GM19328 (cell line): ENCODE measurements at regions not wholly inside any gene's neighbourhood (a gene's known extent, or its start where the extent isn't known, plus 50 kb on each side); places are given as distances from the start of the nearest gene placed in this dataset.

ENCODE experiments used
- ATAC-seq: cut with Tn5 transposase; IDR thresholded peaks from one replicate; pipeline ENCODE4 v1.9.1; 2021; ENCODE audit warnings: mild to moderate bottlenecking, moderate library complexity; ENCODE audit not compliant: unreplicated experiment

DNA sequence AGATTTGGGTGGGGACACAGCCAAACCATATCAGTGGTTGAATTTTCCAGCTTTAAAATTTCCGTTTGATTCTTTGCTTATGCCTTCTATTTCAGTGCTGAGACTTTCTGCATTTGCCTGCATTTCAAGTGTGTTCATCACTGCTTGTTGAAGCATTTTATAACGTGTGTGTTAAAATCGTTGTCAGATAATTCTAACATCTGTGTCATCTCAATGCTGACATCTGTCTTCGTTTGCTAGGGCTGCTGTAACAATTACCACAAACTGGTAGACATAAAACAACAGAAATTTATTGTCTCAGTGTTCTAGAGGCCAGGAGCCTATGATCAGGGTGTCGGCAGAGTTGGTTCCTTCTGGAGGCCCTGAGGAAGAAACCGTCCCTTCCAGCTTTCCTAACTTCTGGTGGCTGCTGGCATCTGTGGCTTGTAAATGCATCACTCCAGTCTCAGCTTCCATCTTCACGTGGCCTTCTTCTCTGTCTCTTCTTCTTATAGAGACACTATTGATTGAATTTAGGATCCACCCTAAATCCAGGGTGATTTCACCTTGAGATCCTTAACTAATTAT is 71.1 kb upstream of the SDK1 start:
- ATAC-seq = no peak

- ATAC-seq = no peak
Observed at GRCh38 chr7:3230908-3231307, 70.1 kb upstream of the SDK1 start.

DNA sequence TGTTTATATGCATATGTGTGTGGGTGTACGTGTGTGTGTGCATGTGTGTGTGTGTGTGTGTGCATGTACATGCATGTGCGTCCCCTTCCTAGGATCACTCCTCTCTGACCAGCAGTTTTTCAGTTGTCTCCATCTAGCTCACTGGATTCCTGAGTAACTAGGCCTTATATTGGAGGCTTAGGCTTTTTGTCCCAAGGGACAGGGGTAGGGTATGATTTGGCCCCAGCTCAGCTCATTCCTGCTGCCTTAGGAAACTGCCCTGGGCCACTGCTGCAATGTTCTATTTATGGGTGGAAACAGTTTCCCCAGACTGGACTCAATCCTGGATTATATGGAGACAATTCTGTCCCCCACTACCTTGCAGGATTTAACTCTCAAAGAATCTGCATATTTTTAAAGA is 68.8 kb upstream of the SDK1 start:
- ATAC-seq = no peak

GRCh38 chr7:3233301-3233700 is 67.8 kb upstream of the SDK1 start:
- ATAC-seq = no peak

DNA sequence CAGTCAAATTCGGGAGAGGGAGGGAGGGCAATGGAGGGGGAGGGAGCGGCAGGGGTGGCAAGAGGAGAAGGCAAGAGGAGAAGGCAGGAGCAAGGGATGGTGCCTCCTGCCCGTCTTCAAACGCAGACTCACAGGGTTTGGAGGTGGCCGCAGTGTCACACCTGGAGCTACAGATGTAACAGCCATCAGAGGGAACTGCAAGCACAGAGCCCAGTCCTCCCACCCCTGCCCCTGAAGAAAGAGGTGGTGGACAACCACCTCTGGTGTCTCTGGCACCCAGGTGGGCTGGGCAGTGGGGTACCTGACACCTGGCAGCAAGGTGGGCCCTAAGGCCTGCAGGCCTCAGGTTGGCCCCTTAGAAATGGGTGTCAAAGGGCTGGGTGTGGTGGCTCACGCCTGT is 67.0 kb upstream of the SDK1 start:
- ATAC-seq = no peak

DNA sequence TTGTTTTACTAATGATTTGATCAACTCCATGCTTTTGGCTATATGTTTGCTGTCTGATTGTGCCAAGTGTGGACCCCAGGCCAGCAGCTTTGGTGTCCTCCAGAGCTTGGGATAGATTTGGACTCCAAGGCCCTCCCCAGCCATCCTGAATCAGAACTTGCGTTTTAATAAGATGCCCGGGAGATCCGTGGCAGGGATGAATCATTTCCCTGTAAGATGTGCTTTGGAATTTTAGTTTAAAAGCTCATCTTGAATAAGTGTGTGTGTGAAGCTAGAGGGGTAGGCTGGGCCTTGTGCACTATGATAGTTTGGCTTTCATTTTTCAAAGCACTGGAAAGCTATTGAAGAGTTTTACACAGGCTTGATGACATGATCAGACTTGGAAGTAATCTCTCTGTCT is 66.2 kb upstream of the SDK1 start:
- ATAC-seq = no peak

GRCh38 chr7:3235322-3235721 is 65.7 kb upstream of the SDK1 start:
- ATAC-seq = no peak

DNA sequence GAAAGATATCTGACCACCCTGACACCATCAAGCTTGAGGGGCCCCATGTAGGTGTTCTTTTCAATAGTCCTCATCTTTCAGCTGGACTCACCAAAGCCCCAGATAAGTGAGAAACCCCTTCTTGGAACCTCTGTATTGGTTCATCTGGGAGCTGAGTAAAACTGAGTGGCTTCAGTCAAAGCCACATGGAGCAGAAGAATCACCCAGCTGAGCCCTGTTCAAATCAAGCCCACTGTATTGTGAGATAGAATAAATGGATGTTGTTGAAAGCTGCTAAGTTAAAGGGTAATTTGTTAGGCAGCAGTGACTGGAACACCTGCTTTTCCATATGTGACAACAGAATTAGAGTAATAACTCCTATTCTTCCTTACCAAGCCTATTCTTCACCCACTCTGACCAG is 64.8 kb upstream of the SDK1 start:
- no peak for ATAC-seq

- ATAC-seq = no peak
Observed at GRCh38 chr7:3238525-3239210, 62.4 kb upstream of the SDK1 start.

GRCh38 chr7:3239291-3239691 is 61.8 kb upstream of the SDK1 start:
- no peak for ATAC-seq

DNA sequence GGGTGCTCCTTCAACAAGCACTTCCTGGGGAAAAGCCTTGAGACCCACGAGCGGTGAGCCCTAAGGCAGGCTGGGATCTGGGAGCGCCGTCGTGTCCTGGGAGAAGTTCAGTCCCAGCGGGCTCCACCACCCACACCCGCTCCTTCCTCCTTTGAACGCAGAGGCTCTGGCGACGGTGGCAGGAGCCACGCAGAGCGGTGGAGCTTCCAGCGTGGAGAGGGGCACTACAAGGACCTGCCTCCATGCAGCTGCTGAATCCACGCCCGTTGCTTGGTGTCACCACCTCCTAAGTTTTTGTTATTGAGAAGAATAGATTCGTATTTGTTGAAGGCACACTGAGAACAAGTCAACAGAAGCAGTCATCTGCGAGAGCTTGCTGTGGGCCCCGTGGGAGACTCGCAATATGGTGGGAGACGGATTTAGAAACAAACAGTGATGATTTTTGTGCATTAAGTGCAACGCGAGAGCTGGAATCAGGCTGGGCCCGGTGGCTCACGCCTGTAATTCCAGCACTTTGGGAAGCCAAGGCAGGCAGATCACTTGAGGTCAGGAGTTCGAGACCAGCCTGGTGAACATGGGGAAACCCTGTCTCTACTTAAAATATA is 60.1 kb upstream of the SDK1 start:
- ATAC-seq = no peak

DNA sequence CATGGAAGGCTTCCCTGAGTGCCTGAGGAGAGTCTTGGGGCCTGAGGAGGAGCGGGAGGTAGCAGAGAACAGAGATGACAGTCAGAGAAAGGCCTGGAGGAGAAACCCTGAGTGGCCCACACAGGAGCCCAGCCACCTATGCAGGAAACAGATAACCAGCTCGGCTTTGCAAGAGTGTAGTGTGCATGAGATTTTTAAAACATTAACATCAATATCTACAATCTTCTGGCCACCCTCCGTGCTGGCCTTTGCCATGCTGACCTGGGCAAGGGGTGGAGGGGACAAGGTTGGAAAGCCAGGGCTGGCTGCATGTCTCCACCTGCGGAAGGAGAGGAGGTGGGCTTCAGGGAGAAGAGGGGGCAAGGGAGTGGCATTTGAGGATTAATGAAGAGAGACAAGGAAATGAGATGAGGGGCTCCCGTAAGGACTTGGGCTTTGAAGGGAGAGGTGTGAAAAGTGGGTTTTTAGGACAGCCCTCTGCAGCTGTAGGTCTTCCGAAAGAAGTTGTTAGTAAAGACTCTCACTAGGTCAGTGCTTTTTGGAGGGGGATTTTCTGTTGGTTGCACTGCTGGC is 59.3 kb upstream of the SDK1 start:
- no peak for ATAC-seq

GRCh38 chr7:3242398-3242972 is 58.6 kb upstream of the SDK1 start:
- ATAC-seq = no peak

- ATAC-seq = no peak
Observed at GRCh38 chr7:3243256-3243655, 57.8 kb upstream of the SDK1 start.

DNA sequence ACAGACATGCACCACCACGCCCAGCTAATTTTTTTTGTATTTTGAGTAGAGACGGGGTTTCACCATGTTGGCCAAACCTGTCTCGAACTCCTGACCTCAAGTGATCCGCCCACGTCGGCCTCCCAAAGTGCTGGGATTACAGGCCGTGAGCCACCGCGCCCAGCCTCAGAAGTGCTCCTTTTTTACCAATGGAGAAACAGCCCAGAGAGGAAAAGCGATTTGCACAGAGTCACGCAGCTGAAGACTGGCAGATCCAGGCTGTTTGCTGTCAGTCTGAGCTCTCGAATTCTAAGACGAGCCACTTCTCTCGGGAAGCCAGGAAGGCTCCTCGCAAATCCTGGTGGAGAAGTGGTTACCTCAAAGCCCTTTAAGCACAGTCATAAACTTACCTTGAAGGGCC is 57.4 kb upstream of the SDK1 start:
- no peak for ATAC-seq

DNA sequence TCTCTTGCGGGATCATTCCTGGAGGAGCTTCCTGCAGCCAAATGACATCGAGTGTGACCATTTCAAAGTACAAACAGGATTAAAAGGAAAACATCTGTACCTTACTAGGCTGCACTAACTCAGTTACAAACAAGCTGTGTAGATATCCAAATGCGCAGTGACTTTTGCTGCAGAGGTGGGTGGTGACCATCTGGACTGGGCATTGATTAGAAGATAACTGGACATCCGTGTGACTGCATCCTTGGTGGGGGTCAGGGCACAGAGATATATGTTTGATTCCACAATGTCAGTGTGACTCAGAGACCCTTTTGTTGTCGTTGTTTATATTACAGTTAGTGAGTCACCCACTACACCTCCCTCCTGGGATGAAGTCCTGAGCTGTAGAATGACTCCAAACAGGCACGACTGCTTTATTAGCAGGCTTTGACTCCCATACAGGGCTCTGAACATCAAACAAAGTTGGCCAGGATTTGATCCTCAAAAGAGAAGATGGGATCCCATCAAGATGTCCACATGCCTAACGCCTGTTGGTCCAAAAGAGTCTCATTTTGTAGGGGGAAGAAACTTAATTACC is 56.7 kb upstream of the SDK1 start:
- no peak for ATAC-seq

GRCh38 chr7:3245077-3245476 is 56.0 kb upstream of the SDK1 start:
- no peak for ATAC-seq

GRCh38 chr7:3245721-3246120 is 55.3 kb upstream of the SDK1 start:
- no peak for ATAC-seq

DNA sequence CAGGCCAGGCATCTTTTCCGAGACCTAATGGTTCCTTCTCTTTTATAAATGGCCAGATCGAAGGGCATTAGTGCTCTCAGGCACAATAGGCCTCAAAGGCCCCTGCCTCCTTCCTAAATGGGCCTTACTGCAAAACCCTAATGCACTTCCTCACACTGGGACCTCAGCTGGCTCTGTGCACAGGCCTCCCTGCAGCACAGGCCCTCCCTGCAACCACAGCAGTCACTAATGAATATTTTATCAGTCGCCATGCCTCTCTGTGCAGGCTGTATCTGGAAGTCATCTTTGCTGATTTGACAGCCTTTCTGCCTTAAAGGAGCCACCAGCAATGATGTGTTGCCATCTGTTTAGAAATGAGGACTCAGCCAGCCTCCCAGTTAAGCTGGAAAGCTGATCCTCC is 54.9 kb upstream of the SDK1 start:
- no peak for ATAC-seq

DNA sequence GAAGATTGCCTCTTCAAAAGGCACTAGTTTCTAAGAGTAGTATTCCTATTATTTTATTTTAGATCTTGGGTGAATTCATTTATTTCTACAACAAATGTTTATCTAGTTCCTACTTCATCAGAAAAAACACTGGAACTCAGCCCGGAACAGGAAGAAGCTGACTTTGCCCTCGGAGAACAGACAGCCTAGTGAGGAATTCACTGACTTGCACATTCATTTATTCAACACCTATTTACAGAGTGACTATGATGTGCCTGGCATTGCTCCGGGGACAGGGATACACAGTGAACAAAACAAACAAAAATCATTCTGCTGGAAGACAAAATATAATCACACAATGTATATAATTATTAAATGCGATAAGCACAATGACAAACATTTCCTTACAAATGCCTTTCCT is 54.4 kb upstream of the SDK1 start:
- ATAC-seq = no peak

- ATAC-seq = no peak
Observed at GRCh38 chr7:3250725-3251124, 50.3 kb upstream of the SDK1 start.
